SKM-1 treated with dmso at 0.1 percent for 144 hours (cell line): ENCODE measurements at regions not wholly inside any gene's neighbourhood (a gene's known extent, or its start where the extent isn't known, plus 50 kb on each side); places are given as distances from the start of the nearest gene placed in this dataset.
"Not testable (repeated sequence)": the region's sequence is repeated elsewhere in the genome, so short reads cannot be mapped to it uniquely, and the experiment has no call there.

ENCODE experiments used
- DNase-seq: peaks from one replicate; lab custom pipeline; 2025; ENCODE audit not compliant: unreplicated experiment; lab: John Stamatoyannopoulos, UW

DNA sequence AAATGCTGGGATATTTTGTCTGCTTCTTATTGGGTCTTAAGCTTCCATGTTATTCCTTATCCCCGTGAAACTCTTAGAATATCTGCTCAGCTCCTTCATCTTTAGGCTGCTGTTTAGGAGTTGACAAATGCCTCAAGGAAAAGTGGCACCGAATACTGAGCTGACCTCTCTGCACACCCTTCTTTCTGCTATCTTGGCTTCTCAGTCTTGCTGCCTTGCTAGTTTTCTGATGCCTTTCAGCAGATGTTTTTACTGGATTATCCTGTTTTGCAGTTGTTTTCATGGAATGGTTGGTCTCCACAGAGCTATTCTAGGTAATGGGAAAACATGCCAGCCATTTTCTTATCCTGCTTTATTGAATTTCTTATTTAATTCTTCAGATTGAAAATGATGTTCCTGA lies 86.3 kb downstream of the GYPE start:
- DNase-seq, result no peak

DNA sequence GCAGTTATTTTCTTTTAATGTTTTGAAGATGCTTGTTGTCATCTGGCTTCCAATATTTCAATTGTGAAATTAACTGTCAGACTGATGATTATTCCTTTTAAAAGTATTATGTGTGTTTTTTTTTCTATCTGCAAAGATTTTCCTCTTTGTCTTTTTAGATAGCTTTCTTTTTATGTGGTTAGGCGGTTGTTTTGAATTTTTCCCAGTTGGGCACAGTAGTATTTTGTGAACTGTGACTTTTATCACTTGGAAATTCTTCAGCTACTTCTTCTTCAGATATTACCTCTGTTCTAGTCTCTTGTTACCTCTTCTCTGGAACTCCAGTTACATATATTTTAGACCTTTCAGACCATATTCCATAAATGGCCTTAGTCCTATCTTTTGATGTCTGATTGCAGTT lies 87.5 kb downstream of the GYPE start:
- not testable (repeated sequence) for DNase-seq

DNA sequence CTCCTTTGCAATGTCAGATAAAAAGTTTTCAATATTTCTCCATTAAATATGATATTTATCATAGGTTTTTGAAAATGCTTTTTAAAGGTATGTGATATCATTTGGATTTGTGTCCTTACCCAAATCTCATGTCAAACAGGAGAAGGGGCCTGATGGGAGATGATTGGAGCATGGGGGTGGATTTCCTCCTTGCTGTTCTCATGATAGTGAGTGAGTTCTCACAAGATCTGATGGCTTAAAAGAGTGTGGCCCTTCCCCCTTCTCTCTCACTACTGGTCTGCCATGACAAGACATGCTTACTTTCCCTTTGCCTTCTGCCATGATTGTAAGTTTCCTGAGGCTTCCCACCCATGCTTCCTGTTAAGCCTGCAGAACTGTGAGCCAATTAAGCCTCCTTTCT lies 90.0 kb downstream of the GYPE start:
- not testable (repeated sequence) for DNase-seq

DNA sequence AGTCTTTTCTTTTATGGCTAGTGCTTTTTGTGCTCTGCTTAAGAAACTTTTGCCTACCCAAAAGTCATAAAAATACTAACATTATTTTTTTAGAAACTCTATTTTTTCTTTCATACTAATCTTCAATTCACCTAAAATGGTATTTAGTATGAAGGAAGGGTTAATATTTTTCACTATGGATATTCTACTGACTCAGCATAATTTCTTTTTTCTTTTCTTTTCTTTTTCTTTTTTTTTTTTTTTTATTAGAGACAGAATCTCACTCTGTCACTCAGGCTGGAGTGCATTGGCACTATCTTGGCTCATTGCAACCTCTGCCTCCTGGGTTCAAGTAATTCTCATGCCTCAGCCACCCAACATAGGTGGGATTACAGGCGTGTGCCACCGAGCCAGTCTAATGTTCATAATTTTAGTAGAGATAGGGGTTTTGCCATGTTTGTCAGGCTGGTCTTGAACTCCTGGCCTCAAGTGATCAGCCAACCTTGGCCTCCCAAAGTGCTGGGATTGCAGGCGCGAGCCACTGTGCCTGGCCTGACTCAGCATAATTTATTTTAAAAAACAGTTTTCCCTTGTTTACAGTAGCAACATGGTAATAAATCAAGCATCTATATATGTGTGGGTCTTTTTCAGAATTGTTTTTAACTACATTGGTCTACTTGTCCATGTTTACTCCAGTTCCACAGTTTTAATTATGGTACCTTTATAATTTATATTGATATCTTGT lies 91.8 kb downstream of the GYPE start:
- not testable (repeated sequence) for DNase-seq

DNA sequence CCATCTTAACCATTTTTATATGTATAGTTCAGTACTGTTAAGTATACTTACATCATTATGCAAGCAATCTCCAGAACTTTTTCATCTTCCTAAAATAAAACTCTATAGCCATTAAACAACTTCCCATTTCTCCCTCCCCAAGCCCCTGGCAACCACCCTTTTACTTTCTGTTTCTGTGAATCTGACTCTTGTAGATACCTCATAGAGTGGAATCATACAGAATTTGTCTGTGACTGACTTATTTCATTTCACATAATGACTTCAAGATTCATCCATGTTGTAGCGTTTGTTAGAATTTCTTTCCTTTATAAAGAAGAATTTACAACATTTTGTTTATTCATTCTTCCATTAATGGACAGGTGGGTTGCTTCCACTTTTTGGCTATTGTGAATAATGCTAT lies 91.2 kb upstream of the FREM3 start:
- not testable (repeated sequence) for DNase-seq

DNA sequence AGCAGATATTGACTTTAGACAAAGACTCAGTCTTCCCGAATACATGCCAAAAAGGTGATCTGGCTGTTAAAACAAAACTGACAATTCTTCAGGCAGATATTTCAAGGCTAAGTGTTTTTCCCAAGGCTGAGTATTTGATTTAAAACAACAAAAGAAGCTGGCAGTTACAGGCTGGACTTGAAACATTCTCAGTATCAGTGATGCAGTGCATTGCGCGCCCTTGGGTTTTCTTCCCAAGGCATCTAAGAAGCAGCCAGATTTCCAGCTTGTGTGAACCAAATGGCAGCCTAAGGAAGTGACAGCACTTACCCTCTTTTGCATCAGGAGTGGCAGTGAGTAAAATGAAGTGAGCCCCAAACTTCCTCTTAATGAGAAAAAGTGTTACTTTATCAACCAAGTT lies 90.0 kb upstream of the FREM3 start:
- DNase-seq, result not testable (repeated sequence)

DNA sequence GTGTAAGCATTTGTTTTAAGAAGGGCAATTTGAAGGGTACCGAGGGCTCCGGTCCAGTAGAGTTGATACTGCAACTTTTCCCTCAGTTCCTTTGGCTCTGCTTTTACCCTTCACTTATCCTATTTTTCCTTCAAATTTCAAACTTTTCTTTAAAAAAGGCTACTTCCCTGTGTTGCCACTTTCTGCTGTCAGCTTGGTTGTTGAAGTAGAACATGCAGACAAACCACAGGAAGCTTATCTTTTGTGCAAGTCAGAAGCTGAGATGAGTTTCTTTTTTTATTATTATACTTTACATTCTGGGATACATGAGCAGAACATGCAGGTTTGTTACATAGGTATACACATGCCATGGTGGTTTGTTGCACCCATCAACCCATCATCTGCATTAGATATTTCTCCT lies 89.1 kb upstream of the FREM3 start:
- not testable (repeated sequence) for DNase-seq

DNA sequence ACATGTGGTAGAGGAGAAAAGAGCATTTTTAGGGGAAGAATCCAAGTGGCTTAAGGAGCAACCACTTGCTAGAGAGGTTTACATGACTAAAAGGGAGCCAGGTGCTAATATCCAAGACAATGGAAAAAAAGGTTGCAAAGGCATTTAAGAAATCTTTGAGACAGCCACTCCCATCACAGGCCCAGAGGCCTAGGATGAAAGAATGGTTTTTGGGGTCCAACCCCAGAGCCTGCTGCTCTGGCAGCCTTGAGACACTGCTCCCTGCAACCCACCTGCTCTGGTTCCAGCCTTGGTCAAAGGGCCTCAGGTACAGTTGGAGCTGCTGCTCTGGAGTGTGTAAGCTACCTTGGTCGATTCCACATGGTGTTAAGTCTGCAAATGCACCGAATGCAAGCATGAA lies 84.1 kb upstream of the FREM3 start:
- no peak for DNase-seq

DNA sequence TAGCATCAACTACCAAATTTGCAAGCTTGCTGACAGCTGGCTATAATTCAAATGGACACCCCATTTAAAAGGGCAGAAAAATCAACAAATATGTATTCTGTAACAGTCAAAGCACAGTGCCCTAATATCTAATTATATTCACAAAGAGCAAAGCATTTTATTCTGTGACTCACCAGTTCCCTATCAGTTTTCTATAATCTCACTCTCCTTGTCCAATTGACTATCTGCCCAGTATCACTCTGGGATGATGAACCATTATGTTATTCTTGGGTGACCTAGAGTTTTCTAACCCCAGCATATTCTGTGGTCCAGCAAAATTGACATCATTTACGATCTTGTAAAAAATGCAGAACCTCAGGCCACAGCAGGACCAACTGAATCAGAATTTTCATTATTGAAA lies 82.0 kb upstream of the FREM3 start:
- no peak for DNase-seq

DNA sequence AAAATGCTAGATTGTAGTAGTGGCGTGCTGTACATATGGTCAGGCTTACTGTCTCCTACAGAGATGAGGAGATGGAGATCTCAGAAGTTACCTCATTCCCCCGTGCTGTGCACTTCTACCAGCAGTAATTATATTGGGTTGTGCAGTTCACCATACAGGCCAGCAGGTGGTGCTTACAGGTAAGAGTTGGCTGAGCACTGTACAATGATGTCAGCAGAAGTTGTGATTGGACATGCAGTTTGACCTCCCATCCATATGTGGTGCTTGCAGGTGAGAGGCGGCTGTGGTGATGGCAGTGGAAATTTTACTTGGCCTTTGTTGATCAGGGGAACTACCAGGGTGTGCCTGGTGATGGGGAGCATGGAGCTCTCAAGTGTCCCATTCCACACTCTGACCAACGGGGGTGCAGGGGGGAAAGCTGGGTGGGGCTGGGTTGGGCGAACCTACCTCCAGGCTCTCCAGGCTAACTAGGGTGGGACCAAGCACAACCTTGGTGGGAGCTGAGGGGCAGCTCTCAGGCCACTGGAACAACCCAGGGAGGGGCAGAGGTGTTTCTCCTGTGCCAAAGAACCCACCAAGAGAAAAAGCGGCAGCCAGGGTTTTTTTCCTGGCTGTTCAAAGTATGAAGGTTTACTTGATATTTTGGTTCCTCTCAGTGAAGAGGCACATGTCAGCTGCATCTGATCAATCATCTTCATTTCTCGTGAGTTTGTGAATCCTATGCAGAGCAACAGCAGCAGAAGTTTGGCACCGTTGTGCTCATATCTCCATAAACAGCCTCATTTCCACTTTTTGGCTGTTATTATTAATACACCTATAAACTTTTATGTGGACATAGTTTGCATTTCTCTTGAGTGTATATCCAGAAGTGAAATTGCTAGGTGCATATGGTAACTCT lies 73.8 kb upstream of the FREM3 start:
- DNase-seq, result peak; percentile 56

DNA sequence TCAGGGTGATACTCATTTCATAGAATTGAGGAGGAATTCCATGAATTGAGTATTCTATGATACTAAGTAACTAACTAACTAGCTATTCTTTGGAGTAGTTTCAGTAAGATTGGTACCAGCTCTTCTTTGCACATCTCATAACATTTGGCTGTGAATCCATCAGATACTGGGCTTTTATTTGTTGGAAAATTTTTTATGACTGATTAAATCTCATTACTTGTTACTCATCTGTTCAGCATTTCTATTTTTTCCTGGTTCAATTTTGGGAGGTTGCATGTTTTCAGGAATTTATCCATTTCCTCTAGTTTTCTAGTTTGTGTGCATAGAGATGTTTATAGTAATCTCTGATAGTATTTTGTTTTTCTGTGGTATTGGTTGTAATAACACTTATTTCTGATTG lies 70.8 kb upstream of the FREM3 start:
- DNase-seq, result no peak

DNA sequence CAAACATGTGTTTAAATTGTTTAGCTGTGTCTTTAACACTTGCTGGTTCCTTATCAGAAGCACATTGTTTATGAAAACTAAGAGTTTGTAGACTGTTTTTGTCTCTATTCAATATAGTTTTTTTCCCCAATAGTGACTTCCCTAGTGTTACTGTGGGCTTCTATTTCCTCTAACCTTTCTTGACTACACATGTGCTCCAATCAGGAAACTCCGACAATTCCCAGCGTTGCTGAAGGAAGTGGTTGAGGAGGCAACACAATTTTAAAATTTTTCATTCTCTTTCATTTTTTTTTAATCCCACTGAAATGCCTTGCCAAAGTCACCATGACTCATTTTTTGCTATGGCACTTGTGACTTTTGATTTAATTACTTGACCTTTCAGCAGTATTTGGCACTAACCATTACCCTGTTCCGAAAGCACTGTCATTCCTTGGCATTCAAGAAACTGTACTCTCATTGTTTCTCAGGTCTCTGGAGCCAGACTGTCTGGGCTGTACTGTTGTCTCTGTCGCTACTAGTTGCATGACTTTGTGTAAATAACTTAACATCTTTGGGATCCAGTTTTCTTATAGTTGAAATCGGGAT lies 67.6 kb upstream of the FREM3 start:
- DNase-seq, result no peak

DNA sequence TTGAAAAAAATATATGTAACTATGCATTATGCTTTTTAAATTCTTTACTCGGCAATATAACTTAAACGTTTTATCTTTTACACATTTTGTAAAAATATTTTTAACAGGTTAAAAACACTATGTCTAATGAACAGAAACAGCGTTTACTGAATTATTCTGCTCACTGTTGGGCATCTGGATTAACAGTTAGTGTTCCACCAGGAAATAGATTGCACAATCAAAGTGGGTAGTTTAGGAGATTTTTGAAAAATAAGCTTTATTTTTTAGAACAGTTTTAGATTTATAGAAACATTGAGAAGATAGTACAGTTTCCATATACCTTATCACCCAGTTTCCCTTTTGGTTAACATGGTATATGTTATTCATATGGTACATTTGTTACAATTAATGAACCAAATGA lies 63.1 kb upstream of the FREM3 start:
- no peak for DNase-seq

DNA sequence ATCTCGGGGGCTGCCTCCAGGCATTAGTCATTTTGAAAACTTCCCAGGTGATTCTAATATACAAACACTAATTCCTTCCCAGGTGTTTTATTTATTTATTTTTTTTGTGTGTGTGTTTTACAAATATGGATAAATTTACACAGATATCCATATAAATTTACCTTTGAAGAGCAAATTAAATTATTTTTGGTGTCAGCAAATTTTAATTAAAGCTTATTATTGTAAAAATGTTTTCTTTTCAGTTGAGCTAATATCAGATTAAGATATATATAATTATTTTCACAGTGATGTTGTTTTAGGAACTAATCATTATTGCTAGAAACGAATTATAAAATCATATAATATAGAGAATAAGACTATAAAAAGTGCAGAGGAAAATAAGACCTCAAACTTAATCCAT lies 62.0 kb upstream of the FREM3 start:
- DNase-seq, result no peak
